ENCODE measurements at regions not wholly inside any gene's neighbourhood (a gene's known extent, or its start where the extent isn't known, plus 50 kb on each side); places are given as distances from the start of the nearest gene placed in this dataset.

- DNase-seq, result no peak
Observed at GRCh38 chr21:16311229-16311628, 581.4 kb downstream of the USP25 start.

- DNase-seq, result no peak
Observed at GRCh38 chr21:16312321-16312720, 582.5 kb downstream of the USP25 start.

GRCh38 chr21:16315223-16315622, 585.4 kb downstream of the USP25 start:
- no peak for DNase-seq

- DNase-seq, result no peak
Observed at GRCh38 chr21:16318651-16319300, 589.0 kb downstream of the USP25 start.

GRCh38 chr21:16320110-16320509, 590.3 kb downstream of the USP25 start:
- DNase-seq, result no peak

GRCh38 chr21:16322454-16322853, 592.7 kb downstream of the USP25 start:
- no peak for DNase-seq

GRCh38 chr21:16323596-16323995, 593.8 kb downstream of the USP25 start:
- no peak for DNase-seq

- no peak for DNase-seq
Observed at GRCh38 chr21:16324630-16325029, 594.8 kb downstream of the USP25 start.

GRCh38 chr21:16330082-16330907, 600.5 kb downstream of the USP25 start:
- peak; percentile 90 for DNase-seq

GRCh38 chr21:16330908-16331268, 601.1 kb downstream of the USP25 start:
- no peak for DNase-seq

- no peak for DNase-seq
Observed at GRCh38 chr21:16337266-16337665, 607.5 kb downstream of the USP25 start.

GRCh38 chr21:16342932-16343331, 613.1 kb downstream of the USP25 start:
- DNase-seq, result no peak

- no peak for DNase-seq
Observed at GRCh38 chr21:16343776-16344175, 614.0 kb downstream of the USP25 start.

GRCh38 chr21:16345757-16346156, 616.0 kb downstream of the USP25 start:
- no peak for DNase-seq

GRCh38 chr21:16347223-16347622, 617.4 kb downstream of the USP25 start:
- DNase-seq, result no peak

- peak; percentile 96 for DNase-seq
Observed at GRCh38 chr21:16353764-16354163, 624.0 kb downstream of the USP25 start.

- DNase-seq, result peak; percentile 19
Observed at GRCh38 chr21:16357994-16358393, 628.2 kb downstream of the USP25 start.

- no peak for DNase-seq
Observed at GRCh38 chr21:16358784-16359183, 629.0 kb downstream of the USP25 start.

- no peak for DNase-seq
Observed at GRCh38 chr21:16363100-16363499, 633.3 kb downstream of the USP25 start.

- DNase-seq, result no peak
Observed at GRCh38 chr21:16363518-16363917, 633.7 kb downstream of the USP25 start.

GRCh38 chr21:16366207-16366606, 636.4 kb downstream of the USP25 start:
- no peak for DNase-seq

- DNase-seq, result no peak
Observed at GRCh38 chr21:16367079-16367478, 637.3 kb downstream of the USP25 start.

- DNase-seq, result no peak
Observed at GRCh38 chr21:16370186-16370585, 640.4 kb downstream of the USP25 start.

GRCh38 chr21:16372586-16372985, 642.8 kb downstream of the USP25 start:
- DNase-seq, result no peak

- DNase-seq, result no peak
Observed at GRCh38 chr21:16376673-16377072, 646.9 kb downstream of the USP25 start.
